OCI-LY7 (cell line): ENCODE measurements at regions not wholly inside any gene's neighbourhood (a gene's known extent, or its start where the extent isn't known, plus 50 kb on each side); places are given as distances from the start of the nearest gene placed in this dataset.

ENCODE experiments used
- BruUV-seq: library from RNA; stranded (reverse); fragments of 400-500 nt; replicated peaks from 2 replicates; lab custom pipeline; 2021; lab: Mats Ljungman, UMichigan
- CTCF ChIA-PET: fragments of 300-600 bp; sonication (Branson Sonifier 250); formaldehyde crosslinking; loops from one replicate; lab custom pipeline; 2022; ENCODE audit warnings: antibody characterized with exemption; ENCODE audit not compliant: unreplicated experiment; lab: Charles Lee
- POLR2A ChIA-PET: fragments of 300-600 bp; sonication (Branson Sonifier 250); formaldehyde crosslinking; loops from one replicate; lab custom pipeline; 2022; ENCODE audit warnings: antibody characterized with exemption; lab: Charles Lee
- DNase-seq: peaks from one replicate; pipeline ENCODE4 v3.0.0-alpha.2; 2015; ENCODE audit warnings: low spot score
- H2AFZ ChIP-seq: fragments of 200-600 bp; sonication (generic), shearing (Covaris generic); 2 replicates; pipeline ENCODE4 v1.6.1; 2014; ENCODE audit warnings: mild to moderate bottlenecking, antibody characterized with exemption, low read length, moderate library complexity
- H3K27ac ChIP-seq: fragments of 200-600 bp; sonication (generic); 2 replicates; pipeline ENCODE4 v1.5.1; 2014; ENCODE audit warnings: mixed run types, low read depth, mild to moderate bottlenecking, moderate library complexity, low read length, inconsistent platforms; ENCODE audit not compliant: poor library complexity, severe bottlenecking
- H3K36me3 ChIP-seq: fragments of 200-600 bp; sonication (generic); 2 replicates; pipeline ENCODE4 v1.6.1; 2014; ENCODE audit warnings: mild to moderate bottlenecking, antibody characterized with exemption, low read length, moderate library complexity, mixed read lengths; ENCODE audit not compliant: insufficient read depth
- H3K4me1 ChIP-seq: fragments of 200-600 bp; sonication (generic); 2 replicates; pipeline ENCODE4 v1.5.1; 2014; ENCODE audit warnings: mild to moderate bottlenecking, low read length; ENCODE audit not compliant: insufficient read depth, poor library complexity, severe bottlenecking
- H3K4me2 ChIP-seq: fragments of 200-600 bp; sonication (generic); 2 replicates; pipeline ENCODE4 v1.6.1; 2014; ENCODE audit warnings: mild to moderate bottlenecking, low read length
- H3K4me3 ChIP-seq: fragments of 200-600 bp; sonication (generic); 2 replicates; pipeline ENCODE4 v1.5.1; 2014; ENCODE audit warnings: mild to moderate bottlenecking, low read depth, low read length; ENCODE audit not compliant: poor library complexity, severe bottlenecking
- H3K79me2 ChIP-seq: fragments of 200-600 bp; sonication (generic); 2 replicates; pipeline ENCODE4 v1.6.1; 2016; ENCODE audit warnings: low read depth, mild to moderate bottlenecking, low read length, moderate library complexity, mixed read lengths; ENCODE audit not compliant: insufficient read depth
- H3K9me2 ChIP-seq: fragments of 200-600 bp; sonication (generic); 2 replicates; pipeline ENCODE4 v1.6.1; 2016; ENCODE audit warnings: mild to moderate bottlenecking, low read length, mixed read lengths; ENCODE audit not compliant: insufficient read depth
- H3K9me3 ChIP-seq: fragments of 200-600 bp; sonication (generic); 2 replicates; pipeline ENCODE4 v1.6.1; 2014; ENCODE audit warnings: mild to moderate bottlenecking, mixed run types, low read length, mixed read lengths
- H4K20me1 ChIP-seq: fragments of 200-600 bp; sonication (generic); 2 replicates; pipeline ENCODE4 v1.6.1; 2014; ENCODE audit warnings: mild to moderate bottlenecking, antibody characterized with exemption, low read length, moderate library complexity, mixed read lengths; ENCODE audit not compliant: insufficient read depth
- EZH2phosphoT487 ChIP-seq: fragments of 200-600 bp; sonication (generic); IDR thresholded peaks from 2 replicates; pipeline ENCODE4 v1.6.1; 2018; ENCODE audit warnings: low read depth, borderline replicate concordance, mild to moderate bottlenecking, mixed run types, antibody characterized with exemption, low read length, moderate library complexity, mixed read lengths
- intact Hi-C: fragments of 100-400 bp; cut with micrococcal nuclease; formaldehyde crosslinking; loops from one replicate; pipeline ENCODE4 v1.10.0; 2022; ENCODE audit not compliant: unreplicated experiment
- TF ChIP-seq, protein P1 (sequence below): fragments of 200-600 bp; sonication (generic); conservative IDR thresholded peaks from 2 replicates; pipeline ENCODE4 v1.5.1; 2014; ENCODE audit warnings: mild to moderate bottlenecking, antibody characterized with exemption, low read length, moderate library complexity, mixed read lengths

- no peak overlapping the region for H3K27ac ChIP-seq
- no TSS peak for BruUV-seq
- no peaks in the 10 kb centered on the region for H4K20me1 ChIP-seq
- H3K79me2 ChIP-seq: no peaks in the 10 kb centered on the region
- no peak overlapping the region for H3K4me2 ChIP-seq
- POLR2A ChIA-PET: interaction anchor here (0.5 kb wide), 1 partner anchor 75 kb away, joined by 6 read pairs; no protein-coding TSS in a partner anchor
- DNase-seq: no peak
- H3K9me3 ChIP-seq: no peaks in the 10 kb centered on the region
- H3K9me2 ChIP-seq: no peaks in the 10 kb centered on the region
- TF ChIP-seq EZH2phosphoT487: no peak
- TF ChIP-seq, protein P1, sequence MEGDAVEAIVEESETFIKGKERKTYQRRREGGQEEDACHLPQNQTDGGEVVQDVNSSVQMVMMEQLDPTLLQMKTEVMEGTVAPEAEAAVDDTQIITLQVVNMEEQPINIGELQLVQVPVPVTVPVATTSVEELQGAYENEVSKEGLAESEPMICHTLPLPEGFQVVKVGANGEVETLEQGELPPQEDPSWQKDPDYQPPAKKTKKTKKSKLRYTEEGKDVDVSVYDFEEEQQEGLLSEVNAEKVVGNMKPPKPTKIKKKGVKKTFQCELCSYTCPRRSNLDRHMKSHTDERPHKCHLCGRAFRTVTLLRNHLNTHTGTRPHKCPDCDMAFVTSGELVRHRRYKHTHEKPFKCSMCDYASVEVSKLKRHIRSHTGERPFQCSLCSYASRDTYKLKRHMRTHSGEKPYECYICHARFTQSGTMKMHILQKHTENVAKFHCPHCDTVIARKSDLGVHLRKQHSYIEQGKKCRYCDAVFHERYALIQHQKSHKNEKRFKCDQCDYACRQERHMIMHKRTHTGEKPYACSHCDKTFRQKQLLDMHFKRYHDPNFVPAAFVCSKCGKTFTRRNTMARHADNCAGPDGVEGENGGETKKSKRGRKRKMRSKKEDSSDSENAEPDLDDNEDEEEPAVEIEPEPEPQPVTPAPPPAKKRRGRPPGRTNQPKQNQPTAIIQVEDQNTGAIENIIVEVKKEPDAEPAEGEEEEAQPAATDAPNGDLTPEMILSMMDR: no peak
- no peak overlapping the region for H3K4me3 ChIP-seq
- no peak overlapping the region for H2AFZ ChIP-seq
- no peaks in the 10 kb centered on the region for H3K36me3 ChIP-seq
- CTCF ChIA-PET: no interaction called here
- H3K4me1 ChIP-seq: no peaks in the 10 kb centered on the region
- intact Hi-C loops: no loop called here
Observed at GRCh38 chr14:34044666-34045306, 93.9 kb upstream of the EGLN3 start.

DNA sequence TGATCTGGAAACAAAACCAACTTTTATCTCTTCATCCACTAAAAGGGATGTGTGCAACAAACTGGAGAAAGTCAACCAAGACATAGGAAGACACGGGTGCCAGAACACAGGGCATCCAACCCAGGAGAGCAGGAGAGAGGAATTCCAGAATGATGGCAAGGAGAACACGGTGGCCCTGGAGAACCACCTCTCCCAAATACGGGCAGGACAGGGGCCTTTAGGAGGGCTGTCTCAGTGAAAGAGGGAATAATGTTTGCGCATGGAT lies 93.4 kb upstream of the EGLN3 start:
- intact Hi-C loops: no loop called here
- no peaks in the 10 kb centered on the region for H3K9me2 ChIP-seq
- H3K36me3 ChIP-seq: no peaks in the 10 kb centered on the region
- TF ChIP-seq EZH2phosphoT487: no peak
- TF ChIP-seq, protein P1: no peak
- no peak overlapping the region for H3K4me2 ChIP-seq
- no peak overlapping the region for H3K27ac ChIP-seq
- no peaks in the 10 kb centered on the region for H3K9me3 ChIP-seq
- POLR2A ChIA-PET: no interaction called here
- H2AFZ ChIP-seq: no peak overlapping the region
- no TSS peak for BruUV-seq
- no peak for DNase-seq
- no peaks in the 10 kb centered on the region for H3K79me2 ChIP-seq
- H3K4me3 ChIP-seq: no peak overlapping the region
- no peaks in the 10 kb centered on the region for H4K20me1 ChIP-seq
- CTCF ChIA-PET: no interaction called here
- H3K4me1 ChIP-seq: no peaks in the 10 kb centered on the region

- H2AFZ ChIP-seq: no peak overlapping the region
- intact Hi-C loops: no loop called here
Observed at GRCh38 chr14:34043627-34044372, 92.9 kb upstream of the EGLN3 start.

More at GRCh38 chr14:34043627-34044372, 92.9 kb upstream of the EGLN3 start:
- H3K4me3 ChIP-seq: no peak overlapping the region
- H3K9me2 ChIP-seq: no peaks in the 10 kb centered on the region
- ChIA-PET POLR2A (no interaction called here), CTCF (no interaction called here)
- no peak overlapping the region for H3K4me2 ChIP-seq
- H3K36me3 ChIP-seq: no peaks in the 10 kb centered on the region
- no peak overlapping the region for H3K27ac ChIP-seq
- no peaks in the 10 kb centered on the region for H3K4me1 ChIP-seq
- no TSS peak for BruUV-seq
- H3K9me3 ChIP-seq: no peaks in the 10 kb centered on the region
- no peak for DNase-seq
- no peak for TF ChIP-seq EZH2phosphoT487
- TF ChIP-seq, protein P1: no peak
- no peaks in the 10 kb centered on the region for H4K20me1 ChIP-seq
- H3K79me2 ChIP-seq: no peaks in the 10 kb centered on the region
